Stimulated activated CD4-positive, alpha-beta T cell treated with anti-CD3 and anti-CD28 coated beads, Interleukin-15, amount 100 ng/mL, for 24 hours (primary cell): ENCODE measurements at regions not wholly inside any gene's neighbourhood (a gene's known extent, or its start where the extent isn't known, plus 50 kb on each side); places are given as distances from the start of the nearest gene placed in this dataset.

Source experiments
- DNase-seq: peaks from one replicate; pipeline ENCODE4 v3.0.0-alpha.2; 2020

DNA sequence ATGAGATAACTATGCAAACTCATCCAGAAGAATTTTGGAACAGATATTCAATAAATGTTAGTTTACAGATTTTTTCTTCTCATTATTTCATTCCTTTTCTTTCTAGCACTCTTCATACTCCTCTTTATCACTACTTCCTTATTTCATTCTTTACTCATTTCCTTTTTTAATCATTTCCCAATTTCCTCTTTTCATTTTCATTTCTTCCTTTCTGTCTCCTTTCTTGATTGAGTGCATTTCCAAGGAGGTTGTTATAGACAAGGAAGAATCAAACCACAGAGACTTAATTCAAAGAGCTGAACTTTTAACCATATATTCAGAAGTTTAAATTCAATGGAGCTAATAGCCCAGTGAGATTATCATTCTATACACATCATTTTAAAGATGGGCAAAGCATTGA lies 600.7 kb downstream of the ARAP2 start:
- DNase-seq = no peak

DNA sequence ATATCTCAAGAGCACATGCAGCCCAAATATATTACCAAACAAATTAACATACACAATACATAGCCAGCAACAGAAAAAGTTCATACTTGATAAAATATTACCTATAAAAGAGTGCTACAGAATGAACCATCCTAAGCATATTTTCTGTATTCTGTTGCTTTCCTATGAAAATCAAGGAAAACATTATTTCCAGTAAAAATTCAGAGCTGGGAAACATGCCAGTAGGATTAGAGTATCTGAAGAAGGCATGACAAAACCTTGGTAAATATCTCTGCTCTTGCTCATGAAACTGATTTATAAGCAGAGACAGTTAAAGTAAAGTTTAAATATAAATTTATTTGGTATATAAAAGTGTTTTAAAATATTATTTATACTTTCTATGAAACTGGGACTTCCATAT lies 599.7 kb downstream of the ARAP2 start:
- DNase-seq = no peak

- DNase-seq = no peak
Measured at GRCh38 chr4:35649011-35649410, 595.3 kb downstream of the ARAP2 start.

DNA sequence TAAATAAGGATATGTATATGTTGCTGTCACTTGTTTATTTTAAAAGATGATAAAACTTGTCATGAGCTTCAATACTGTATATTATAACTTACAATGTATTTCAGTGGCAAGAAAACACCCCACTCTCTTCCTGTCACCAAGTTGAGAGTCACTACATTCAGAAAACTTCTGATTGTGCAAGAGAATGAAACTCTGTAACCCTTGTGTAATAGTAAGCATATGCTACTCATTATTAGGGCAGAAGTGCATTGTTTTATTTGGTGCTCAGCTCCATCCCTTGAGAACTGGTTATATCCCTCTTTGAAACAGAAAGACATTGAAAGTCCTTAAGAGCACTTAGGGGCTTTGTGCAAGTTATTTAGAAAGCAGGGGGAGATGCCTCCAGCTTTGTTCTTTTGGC lies 594.5 kb downstream of the ARAP2 start:
- DNase-seq = no peak

DNA sequence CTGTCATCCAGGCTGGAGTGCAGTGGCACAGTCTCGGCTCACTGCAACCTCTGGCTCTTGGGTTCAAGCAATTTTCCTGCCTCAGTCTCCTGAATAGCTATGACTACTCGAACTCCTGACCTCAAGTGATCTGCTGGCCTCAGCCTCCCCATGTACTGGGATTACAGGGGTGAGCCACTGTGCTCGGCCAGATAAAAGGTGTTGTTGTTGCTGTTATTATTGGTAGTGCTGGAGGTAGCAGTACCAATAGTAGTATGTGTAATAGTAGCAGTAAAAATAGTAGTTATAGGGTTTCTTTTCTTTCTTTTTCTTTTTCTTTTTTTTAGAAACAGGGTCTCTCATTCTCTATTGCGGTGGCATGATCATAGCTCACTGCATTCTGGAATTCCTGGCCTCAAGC lies 592.1 kb downstream of the ARAP2 start:
- DNase-seq = no peak

DNA sequence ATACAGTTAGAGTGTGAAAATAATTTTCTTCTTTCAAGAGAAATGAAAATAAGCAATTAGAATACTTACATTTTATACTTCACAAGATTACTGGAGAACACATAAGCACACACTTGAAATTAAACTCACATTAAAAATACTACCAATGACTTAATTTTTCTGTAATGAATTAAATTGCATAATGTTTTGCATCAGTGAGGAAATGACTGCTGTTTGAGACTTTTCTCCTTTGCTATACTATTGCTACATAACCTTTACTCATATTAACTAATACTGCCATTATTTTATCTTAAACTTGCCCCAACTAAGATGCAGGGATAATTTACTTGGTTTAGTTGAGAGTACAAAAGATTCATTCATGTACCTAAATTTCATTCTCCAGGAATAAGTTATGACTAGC lies 590.9 kb downstream of the ARAP2 start:
- DNase-seq = no peak

DNA sequence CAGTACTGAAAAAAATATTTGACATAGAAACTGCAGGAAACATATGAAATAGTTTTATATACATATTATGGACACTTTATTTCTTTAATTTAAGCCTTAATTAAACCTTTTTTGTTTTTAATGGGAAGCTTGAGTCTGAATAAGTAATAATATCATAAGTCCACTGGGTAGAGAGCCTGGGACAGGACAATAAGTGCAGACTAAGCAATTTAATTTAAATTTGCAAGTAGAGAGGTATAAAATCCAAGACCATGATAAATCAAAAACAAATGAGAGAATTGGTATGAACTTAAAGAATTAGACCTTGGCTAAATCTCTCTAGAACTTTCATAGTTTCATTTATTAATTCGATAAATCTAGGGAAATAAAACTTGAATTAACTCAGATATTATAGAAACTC lies 571.2 kb downstream of the ARAP2 start:
- no peak for DNase-seq

GRCh38 chr4:35684755-35685154 lies 559.6 kb downstream of the ARAP2 start:
- no peak for DNase-seq

DNA sequence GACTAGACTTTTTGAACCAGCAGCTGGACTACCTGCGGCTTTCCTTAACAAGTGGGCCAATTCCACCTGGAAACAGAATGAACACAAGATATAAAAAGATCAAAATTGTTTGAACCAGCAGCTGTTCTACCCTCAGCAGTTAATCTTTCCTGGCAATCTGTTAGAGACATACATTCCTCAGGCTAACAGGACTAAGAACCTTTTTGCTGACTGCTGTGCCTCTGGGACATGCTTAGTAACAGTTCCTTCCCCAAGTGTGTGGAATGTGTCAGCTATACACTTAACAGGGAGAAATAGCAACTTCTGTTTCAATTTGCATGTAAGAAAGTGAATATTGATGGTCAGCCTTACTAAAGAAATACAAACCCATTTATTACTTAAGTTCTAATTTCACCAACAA lies 554.4 kb downstream of the ARAP2 start:
- DNase-seq = no peak

GRCh38 chr4:35690271-35690670 lies 554.0 kb downstream of the ARAP2 start:
- DNase-seq = no peak

- no peak for DNase-seq
Measured at GRCh38 chr4:35695003-35695402, 549.3 kb downstream of the ARAP2 start.

- no peak for DNase-seq
Measured at GRCh38 chr4:35695421-35695820, 548.9 kb downstream of the ARAP2 start.

DNA sequence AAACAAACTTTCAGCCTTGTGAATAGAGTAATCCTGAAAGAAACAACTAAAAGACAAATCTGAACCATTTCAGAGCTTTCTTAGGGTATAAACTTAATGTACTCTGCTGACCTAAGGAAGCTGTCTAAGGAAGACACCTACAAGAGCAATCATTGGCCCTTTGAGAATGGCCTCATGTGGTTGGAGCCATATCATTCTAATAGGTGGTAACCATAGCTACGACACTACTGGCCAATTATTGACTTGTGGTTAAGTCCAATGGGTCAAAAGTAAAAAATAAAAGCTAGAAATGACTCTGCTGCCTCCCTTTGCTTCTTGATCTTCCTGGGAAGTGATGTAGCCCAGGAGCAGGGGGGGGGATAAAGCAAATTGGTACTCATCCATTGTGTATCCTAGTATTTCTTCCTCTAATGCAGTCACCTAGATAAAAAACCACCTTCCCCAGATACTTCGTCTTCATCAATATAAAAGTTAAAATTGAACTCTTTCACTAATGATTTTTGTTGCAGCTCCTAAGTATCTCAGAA lies 547.0 kb downstream of the ARAP2 start:
- DNase-seq = no peak

DNA sequence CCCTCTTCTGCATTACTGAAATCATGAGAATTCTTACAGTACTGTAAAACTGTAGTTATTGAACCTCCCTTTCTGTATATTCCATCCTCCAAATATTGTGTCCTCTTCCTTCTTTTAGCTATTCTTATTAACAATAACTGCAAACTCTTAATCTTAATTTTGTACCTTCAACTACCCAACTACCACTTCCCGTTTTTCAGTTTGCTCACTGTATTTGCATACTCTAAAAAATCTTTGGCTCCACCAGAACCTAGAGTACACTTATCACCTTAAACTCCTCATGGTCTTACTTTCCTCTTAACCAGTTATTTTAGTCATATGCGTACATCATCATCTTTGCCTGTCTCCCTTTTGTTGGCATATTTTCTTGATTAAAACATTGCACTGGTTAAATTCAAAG lies 543.7 kb downstream of the ARAP2 start:
- DNase-seq = no peak

GRCh38 chr4:35709080-35709479 lies 535.2 kb downstream of the ARAP2 start:
- no peak for DNase-seq

DNA sequence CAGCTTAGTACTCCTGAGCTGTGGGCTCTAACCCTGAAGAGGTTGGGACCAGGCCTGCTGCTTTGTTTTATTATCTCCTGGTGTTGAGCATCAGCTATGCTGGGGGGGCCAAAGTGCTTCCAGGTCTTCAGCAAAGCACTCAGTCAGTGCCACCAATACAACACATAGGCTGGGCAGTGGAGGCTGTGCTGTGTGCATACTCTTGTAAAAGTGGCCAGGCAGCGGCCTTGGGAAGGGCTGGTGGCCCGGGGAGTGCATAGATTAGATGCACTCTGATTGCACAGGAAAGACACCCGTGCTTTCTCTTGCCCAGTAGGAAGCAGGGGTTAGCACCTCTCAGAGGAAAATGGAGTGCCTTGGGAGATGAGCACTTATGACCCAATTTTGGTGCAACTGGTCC lies 534.0 kb downstream of the ARAP2 start:
- no peak for DNase-seq

GRCh38 chr4:35711127-35711526 lies 533.2 kb downstream of the ARAP2 start:
- no peak for DNase-seq

DNA sequence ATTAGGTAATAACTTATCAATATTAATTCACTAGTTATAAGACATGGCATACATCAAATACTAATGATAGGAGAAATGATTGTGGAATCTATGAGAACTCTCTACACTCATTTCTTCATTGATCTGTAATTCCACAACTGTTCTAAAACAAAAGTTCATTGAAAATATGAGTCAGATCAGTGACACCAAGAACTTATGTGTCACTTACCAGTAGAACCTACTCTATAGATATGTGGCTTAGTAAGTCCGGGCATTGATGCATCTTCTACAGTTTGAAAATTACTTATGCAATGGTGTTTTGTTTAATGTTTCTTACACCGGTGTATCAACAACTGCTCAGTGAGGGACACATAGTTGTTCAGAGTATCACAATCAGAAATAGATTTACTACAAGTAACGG lies 520.3 kb downstream of the ARAP2 start:
- DNase-seq = no peak

GRCh38 chr4:35725131-35725530 lies 519.2 kb downstream of the ARAP2 start:
- no peak for DNase-seq

GRCh38 chr4:35730414-35730813 lies 513.9 kb downstream of the ARAP2 start:
- no peak for DNase-seq

DNA sequence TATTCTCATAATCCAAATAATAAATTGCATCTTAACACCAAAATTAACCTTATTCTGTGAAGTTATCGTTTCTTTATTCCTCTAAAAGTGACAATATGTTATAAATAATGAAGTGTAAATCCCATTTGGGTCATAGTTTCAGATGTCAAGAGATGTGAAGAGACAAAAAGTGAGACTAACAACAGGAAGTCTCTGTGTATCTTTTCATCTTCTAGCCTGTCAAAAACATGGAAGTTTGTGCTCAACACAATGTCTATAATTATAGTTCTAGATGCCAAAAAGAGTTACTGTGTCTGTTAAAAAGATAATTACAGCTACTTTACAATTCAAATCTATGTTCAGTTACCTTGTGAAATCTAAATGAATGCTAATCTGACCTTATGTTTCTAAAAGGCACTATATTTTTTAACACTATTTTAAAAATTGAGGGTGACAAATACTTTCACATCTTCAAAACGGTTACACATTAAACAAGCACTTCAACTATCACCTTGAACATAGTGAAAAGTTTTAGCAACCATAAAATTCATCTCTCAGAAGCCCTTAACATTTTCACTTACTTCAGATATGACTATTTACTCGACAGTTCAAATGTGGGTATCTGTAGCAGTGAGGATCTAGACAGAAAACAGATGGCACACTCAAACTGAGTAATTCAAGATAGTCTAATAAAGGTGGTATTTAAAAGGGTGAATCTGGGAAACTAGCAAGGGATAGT lies 509.8 kb downstream of the ARAP2 start:
- no peak for DNase-seq

DNA sequence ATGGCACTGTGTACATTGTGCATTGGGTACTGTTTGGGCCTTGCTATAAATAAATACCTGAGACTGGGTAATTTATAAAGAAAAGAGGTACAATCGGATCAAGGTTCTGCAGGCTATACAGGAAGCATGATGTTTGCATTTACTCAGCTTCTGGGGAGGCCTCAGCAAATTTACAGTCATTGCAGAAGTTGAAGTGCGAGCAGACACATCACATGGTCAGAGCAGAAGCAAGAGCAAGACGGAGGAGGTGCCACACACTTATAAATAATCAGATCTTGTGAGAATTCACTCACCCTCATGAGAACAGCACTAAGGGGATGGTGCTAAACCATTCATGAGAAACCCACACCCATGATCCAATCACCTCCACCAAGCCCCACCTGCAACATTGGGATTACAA lies 505.0 kb downstream of the ARAP2 start:
- no peak for DNase-seq

GRCh38 chr4:35754047-35754446 lies 490.3 kb downstream of the ARAP2 start:
- DNase-seq = no peak

- DNase-seq = no peak
Measured at GRCh38 chr4:35757836-35758235, 486.5 kb downstream of the ARAP2 start.

DNA sequence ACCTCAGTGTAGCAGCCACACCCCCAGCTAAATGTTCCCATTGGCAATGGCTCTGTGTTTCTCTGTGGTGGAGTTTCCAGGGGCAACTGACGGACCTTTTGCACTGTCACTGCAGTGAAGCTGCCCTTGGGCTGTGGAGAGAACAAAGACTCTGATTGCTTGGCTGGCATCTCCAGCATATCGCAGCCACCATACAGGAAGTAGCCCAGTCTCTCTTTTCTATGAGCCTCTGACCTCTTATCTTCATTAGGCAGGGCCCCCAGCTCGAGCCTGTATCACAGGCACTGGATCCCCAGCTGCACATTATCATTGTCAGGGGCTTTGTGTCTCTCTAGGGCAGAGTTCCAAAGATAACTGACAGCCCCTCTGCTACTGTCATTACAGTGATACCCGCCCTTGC lies 483.5 kb downstream of the ARAP2 start:
- DNase-seq = no peak
